Panc1 (cell line): ENCODE measurements at regions not wholly inside any gene's neighbourhood (a gene's known extent, or its start where the extent isn't known, plus 50 kb on each side); places are given as distances from the start of the nearest gene placed in this dataset.

Source experiments
- ATAC-seq: fragments of 200-7000 bp; cut with Tn5 transposase; 2 replicates; pipeline ENCODE4 v1.9.1; 2020; ENCODE audit warnings: mild to moderate bottlenecking, moderate library complexity
- BruUV-seq: library from RNA; stranded (reverse); fragments of 400-500 nt; replicated peaks from 2 replicates; lab custom pipeline; 2021; lab: Mats Ljungman, UMichigan
- CTCF ChIA-PET: fragments of 300-600 bp; sonication (Branson Sonifier 250); formaldehyde crosslinking; loops from one replicate; lab custom pipeline; 2022; ENCODE audit warnings: antibody characterized with exemption; lab: Charles Lee
- POLR2A ChIA-PET: fragments of 300-600 bp; sonication (Branson Sonifier 250); formaldehyde crosslinking; loops from one replicate; lab custom pipeline; 2022; ENCODE audit warnings: antibody characterized with exemption; lab: Charles Lee
- DNase-seq: peaks from one replicate; pipeline ENCODE4 v3.0.0-alpha.2; 2010; ENCODE audit warnings: low read depth, low spot score
- H3K27ac ChIP-seq: 2 replicates; pipeline ENCODE4 v1.5.1; 2011; ENCODE audit warnings: mild to moderate bottlenecking, low read length, inconsistent platforms
- H3K27me3 ChIP-seq: fragments of 200-500 bp; sonication (Bioruptor generic); 2 replicates; pipeline ENCODE4 v1.6.0; 2014; ENCODE audit warnings: low read length, inconsistent platforms; ENCODE audit not compliant: control insufficient read depth, insufficient read depth
- H3K36me3 ChIP-seq: fragments of 200-500 bp; sonication (Bioruptor generic); 2 replicates; pipeline ENCODE4 v1.5.1; 2014; ENCODE audit warnings: inconsistent platforms, mild to moderate bottlenecking, low read length, moderate library complexity; ENCODE audit not compliant: control insufficient read depth, insufficient read depth
- H3K4me1 ChIP-seq: 2 replicates; pipeline ENCODE4 v1.5.1; 2011; ENCODE audit warnings: inconsistent platforms, mild to moderate bottlenecking, low read length, moderate library complexity; ENCODE audit not compliant: control insufficient read depth, insufficient read depth
- H3K4me3 ChIP-seq, 2 experiments: 2 replicates each; pipeline ENCODE4 v1.5.1; 2011 to 2012; ENCODE audit warnings: low read depth in 2 of 2, low read length in 2 of 2, mild to moderate bottlenecking in 2 of 2, inconsistent platforms in 1 of 2, moderate library complexity in 1 of 2
- H3K9me3 ChIP-seq: fragments of 200-500 bp; sonication (Bioruptor generic); 2 replicates; pipeline ENCODE4 v1.5.1; 2014; ENCODE audit warnings: low read depth, mild to moderate bottlenecking, inconsistent platforms, low read length, moderate library complexity; ENCODE audit not compliant: control insufficient read depth, insufficient read depth
- CTCF ChIP-seq: fragments of 450-650 bp; IDR thresholded peaks from 2 replicates; pipeline ENCODE4 v1.5.1; 2017; ENCODE audit warnings: mild to moderate bottlenecking
- POLR2AphosphoS5 ChIP-seq: IDR thresholded peaks from 2 replicates; pipeline ENCODE4 v1.6.1; 2012; ENCODE audit warnings: mild to moderate bottlenecking, low read depth, low read length, moderate library complexity
- SIN3A ChIP-seq: IDR thresholded peaks from 2 replicates; pipeline ENCODE4 v1.6.1; 2012; ENCODE audit warnings: low read depth, mild to moderate bottlenecking, low read length, moderate library complexity, borderline replicate concordance; ENCODE audit not compliant: insufficient read depth
- TCF7L2 ChIP-seq: IDR thresholded peaks from 2 replicates; pipeline ENCODE4 v1.6.1; 2011; ENCODE audit warnings: mild to moderate bottlenecking, low read depth, low read length, inconsistent platforms
- in situ Hi-C: cut with HindIII; loops from 2 replicates; pipeline ENCODE4 v1.10.0; 2016; ENCODE audit warnings: low sequenced_read_pairs, low pct_unique_long_range_greater_than_20kb
- intact Hi-C: fragments of 100-400 bp; cut with micrococcal nuclease; formaldehyde crosslinking; loops from one replicate; pipeline ENCODE4 v1.10.0; 2022; ENCODE audit not compliant: unreplicated experiment
- TF ChIP-seq, protein P1 (sequence below), 2 experiments: IDR thresholded peaks; 2 replicates each; pipeline ENCODE4 v1.6.1; 2011 to 2012; ENCODE audit warnings: low read depth in 2 of 2, control low read depth in 1 of 2, low read length in 1 of 2, mild to moderate bottlenecking in 1 of 2, moderate library complexity in 1 of 2; ENCODE audit not compliant: insufficient read depth in 1 of 2

DNA sequence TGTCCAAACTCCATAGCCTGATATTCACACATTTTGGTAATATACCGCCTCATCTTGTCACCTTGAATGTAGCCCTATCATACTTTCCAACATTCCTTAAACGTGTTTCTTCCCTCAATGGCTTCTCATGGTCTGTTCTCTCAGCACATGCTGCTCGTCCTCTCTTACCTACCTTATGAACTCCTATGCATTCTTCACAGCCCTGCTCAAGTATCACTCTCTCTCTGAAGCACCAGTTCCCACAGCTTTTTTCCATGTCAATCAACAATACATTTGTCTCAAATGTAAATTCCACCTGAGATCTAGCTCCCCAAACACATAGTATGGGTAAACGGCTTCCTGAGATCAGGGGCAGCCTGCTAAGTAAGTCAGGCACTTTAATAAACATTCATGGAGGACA is 85.2 kb upstream of the ZMIZ1 start:
- no peak overlapping the region for H3K27ac ChIP-seq
- no peaks in the 10 kb centered on the region for H3K36me3 ChIP-seq
- ATAC-seq (no peak), DNase-seq (no peak)
- no peak overlapping the region for H3K4me3 ChIP-seq
- H3K4me1 ChIP-seq: no peaks in the 10 kb centered on the region
- in situ Hi-C loops (no loop called here), intact Hi-C loops (no loop called here)
- ChIA-PET POLR2A (no interaction called here), CTCF (no interaction called here)
- BruUV-seq: no TSS peak
- H3K9me3 ChIP-seq: no peaks in the 10 kb centered on the region
- H3K27me3 ChIP-seq: no peaks in the 10 kb centered on the region
- TF ChIP-seq SIN3A (no peak), POLR2AphosphoS5 (no peak), CTCF (no peak), TCF7L2 (no peak)
- TF ChIP-seq, protein P1, sequence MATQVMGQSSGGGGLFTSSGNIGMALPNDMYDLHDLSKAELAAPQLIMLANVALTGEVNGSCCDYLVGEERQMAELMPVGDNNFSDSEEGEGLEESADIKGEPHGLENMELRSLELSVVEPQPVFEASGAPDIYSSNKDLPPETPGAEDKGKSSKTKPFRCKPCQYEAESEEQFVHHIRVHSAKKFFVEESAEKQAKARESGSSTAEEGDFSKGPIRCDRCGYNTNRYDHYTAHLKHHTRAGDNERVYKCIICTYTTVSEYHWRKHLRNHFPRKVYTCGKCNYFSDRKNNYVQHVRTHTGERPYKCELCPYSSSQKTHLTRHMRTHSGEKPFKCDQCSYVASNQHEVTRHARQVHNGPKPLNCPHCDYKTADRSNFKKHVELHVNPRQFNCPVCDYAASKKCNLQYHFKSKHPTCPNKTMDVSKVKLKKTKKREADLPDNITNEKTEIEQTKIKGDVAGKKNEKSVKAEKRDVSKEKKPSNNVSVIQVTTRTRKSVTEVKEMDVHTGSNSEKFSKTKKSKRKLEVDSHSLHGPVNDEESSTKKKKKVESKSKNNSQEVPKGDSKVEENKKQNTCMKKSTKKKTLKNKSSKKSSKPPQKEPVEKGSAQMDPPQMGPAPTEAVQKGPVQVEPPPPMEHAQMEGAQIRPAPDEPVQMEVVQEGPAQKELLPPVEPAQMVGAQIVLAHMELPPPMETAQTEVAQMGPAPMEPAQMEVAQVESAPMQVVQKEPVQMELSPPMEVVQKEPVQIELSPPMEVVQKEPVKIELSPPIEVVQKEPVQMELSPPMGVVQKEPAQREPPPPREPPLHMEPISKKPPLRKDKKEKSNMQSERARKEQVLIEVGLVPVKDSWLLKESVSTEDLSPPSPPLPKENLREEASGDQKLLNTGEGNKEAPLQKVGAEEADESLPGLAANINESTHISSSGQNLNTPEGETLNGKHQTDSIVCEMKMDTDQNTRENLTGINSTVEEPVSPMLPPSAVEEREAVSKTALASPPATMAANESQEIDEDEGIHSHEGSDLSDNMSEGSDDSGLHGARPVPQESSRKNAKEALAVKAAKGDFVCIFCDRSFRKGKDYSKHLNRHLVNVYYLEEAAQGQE (IDR thresholded peaks at IDR 0.05; ENCODE audit: insufficient read depth in 1 of 2, low read depth in 2 of 2, low read length in 1 of 2): no peak

DNA sequence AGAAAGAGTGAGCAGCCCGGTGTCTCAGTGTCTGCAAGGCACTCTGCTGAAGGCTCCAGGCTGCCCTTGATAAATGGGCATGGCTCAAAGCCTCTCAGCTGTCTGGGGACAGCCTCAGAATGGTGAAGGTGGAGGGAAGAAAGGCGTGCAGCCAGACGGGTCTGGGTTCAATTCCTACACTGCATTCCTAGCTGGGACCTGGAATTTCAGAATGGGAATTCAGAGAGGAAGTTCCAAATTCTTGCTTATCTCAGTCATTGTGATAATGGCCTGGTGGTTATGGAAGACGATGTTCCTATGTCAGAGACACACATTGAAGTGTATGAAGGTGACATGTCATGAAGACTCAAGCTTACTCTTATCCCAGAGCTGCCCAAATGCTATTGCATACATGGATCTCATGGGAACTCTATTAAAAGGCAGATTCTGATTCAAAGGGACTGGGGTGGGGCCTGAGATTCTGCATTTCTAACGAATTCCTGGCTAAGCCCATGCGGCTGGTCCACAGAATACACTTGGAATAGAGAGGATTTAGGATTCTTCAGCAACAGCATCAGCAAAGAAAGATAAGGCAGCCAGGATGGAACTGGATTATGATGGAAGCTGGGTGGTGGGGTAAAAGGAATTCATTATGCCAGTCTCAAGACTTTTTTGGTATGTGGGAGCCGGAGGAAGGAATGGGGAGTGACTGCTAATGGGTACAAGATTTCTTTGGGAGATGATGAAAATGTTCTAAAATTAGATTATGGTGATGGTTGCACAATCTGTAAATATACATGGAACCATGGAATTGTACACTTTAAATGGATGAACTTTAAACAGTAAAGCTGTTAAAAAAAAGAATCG is 82.6 kb upstream of the ZMIZ1 start:
- CTCF ChIA-PET: no interaction called here
- BruUV-seq: no TSS peak
- H3K4me1 ChIP-seq: no peaks in the 10 kb centered on the region
- no peaks in the 10 kb centered on the region for H3K36me3 ChIP-seq
- ATAC-seq (no peak), DNase-seq (no peak)
- POLR2A ChIA-PET: no interaction called here
- no peaks in the 10 kb centered on the region for H3K27me3 ChIP-seq
- intact Hi-C loops (no loop called here), in situ Hi-C loops (no loop called here)
- TF ChIP-seq CTCF (no peak), TCF7L2 (no peak), SIN3A (no peak)
- TF ChIP-seq, protein P1 (IDR thresholded peaks at IDR 0.05; ENCODE audit: insufficient read depth in 1 of 2, low read depth in 2 of 2, low read length in 1 of 2): no peak
- no peak overlapping the region for H3K27ac ChIP-seq
- H3K9me3 ChIP-seq: no peaks in the 10 kb centered on the region
- no peak overlapping the region for H3K4me3 ChIP-seq
